Astrocyte of the spinal cord (primary cell): ENCODE measurements at regions not wholly inside any gene's neighbourhood (a gene's known extent, or its start where the extent isn't known, plus 50 kb on each side); places are given as distances from the start of the nearest gene placed in this dataset.

Source experiments
- DNase-seq: peaks from one replicate; pipeline ENCODE4 v3.0.0; 2011; ENCODE audit warnings: low read depth, low spot score
- H3K4me3 ChIP-seq: 2 replicates; pipeline ENCODE4 v1.5.1; 2011; ENCODE audit warnings: low read depth, mild to moderate bottlenecking, low read length, moderate library complexity
- in situ Hi-C: cut with HindIII; loops from 2 replicates; pipeline ENCODE4 v1.10.0; 2017; ENCODE audit warnings: low sequenced_read_pairs
- TF ChIP-seq, protein P1 (sequence below): IDR thresholded peaks from 2 replicates; pipeline ENCODE4 v1.5.1; 2012; ENCODE audit warnings: low read depth, mild to moderate bottlenecking, low read length, inconsistent platforms

DNA sequence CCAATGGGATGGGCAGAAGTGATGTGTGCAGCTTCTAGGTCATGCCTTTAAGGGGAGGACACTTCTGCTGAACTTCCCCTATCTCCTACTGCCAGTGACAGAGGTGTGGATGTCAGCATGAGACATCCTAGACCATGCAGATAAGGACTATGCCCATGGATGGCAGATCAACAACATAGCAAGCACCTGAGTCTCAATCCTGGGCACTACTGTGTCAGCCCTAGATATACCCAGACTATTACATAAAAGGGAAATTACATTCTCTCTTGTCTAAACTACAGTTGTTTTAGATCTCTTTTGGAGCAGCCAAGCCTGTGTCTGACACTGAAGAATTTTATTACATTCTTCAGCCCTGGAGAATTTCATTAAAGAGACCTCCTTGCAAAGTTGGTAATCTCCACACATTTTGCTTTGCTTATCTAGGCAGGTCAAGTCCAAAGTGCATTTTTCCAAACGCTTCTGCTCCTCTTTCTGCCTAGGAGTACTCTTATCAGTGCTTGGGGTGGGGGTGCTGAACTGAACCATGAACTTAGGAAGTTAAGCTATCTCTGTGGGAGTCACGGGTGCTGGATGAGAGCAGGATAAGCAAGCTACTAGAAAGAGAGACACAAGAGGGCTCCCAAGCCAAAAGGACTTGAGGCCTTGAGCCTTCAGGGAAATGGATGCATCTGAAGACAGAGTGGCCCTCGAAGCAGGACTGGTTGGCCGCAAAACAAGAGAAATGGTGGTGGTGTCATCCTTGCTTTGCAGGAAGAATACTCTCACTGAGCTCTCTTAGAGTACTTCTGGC, 95.2 kb upstream of the SPRED2 start:
- TF ChIP-seq, protein P1, sequence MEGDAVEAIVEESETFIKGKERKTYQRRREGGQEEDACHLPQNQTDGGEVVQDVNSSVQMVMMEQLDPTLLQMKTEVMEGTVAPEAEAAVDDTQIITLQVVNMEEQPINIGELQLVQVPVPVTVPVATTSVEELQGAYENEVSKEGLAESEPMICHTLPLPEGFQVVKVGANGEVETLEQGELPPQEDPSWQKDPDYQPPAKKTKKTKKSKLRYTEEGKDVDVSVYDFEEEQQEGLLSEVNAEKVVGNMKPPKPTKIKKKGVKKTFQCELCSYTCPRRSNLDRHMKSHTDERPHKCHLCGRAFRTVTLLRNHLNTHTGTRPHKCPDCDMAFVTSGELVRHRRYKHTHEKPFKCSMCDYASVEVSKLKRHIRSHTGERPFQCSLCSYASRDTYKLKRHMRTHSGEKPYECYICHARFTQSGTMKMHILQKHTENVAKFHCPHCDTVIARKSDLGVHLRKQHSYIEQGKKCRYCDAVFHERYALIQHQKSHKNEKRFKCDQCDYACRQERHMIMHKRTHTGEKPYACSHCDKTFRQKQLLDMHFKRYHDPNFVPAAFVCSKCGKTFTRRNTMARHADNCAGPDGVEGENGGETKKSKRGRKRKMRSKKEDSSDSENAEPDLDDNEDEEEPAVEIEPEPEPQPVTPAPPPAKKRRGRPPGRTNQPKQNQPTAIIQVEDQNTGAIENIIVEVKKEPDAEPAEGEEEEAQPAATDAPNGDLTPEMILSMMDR: no peak
- in situ Hi-C loops: no loop called here
- DNase-seq: no peak

DNA sequence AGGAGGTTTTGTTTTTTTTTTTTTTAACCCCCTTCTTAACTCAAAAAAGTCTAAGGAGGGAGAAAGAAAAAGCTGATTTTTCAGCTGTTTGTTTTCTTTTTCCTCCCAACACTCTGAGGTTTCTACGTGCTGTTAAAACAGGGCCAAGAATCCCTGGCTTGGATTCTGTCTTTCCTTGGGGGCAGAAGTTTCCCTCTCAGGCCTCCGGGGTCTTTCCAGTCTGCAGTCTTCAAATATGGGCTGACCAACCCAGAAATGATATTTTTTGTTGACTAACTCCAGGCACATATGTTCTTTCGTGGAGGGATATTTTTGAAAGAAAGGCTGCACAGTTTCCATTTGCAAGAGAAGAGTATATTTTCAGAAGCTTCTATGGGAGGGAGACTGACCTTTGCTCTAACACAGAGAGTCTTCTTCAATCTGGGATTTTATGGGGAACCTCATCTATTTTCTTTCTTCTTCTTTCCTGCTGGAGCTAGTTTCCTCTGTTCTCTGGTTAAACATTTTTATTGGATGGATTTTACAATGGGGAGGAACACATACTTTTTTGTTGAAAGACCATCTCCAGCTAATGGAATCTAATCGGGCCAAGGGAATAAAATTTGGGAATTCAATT, 93.3 kb upstream of the SPRED2 start:
- TF ChIP-seq, protein P1: no peak
- DNase-seq: no peak
- no peak overlapping the region for H3K4me3 ChIP-seq
- in situ Hi-C loops: no loop called here

More for the DNA sequence above, 95.2 kb upstream of the SPRED2 start:
- H3K4me3 ChIP-seq: no peak overlapping the region

DNA sequence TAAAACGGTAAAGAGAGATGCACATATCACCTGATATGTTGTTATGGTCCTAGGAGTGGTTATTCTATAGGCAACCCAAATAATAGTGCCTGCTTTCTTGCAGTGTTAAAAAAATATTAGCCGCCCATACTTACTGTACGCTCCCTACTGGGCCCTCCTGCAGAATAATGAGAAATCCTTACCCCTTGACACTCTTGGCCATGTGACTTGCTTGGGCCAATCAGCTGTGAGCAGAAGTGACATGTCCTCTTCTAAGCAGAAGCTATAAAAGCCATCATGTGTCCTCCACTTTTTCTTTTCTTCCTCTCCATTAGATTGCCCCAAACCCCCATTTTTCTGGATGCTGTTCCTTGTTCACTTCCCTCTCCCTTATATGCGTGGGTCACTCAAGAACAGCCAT, 90.5 kb upstream of the SPRED2 start:
- TF ChIP-seq, protein P1: no peak
- in situ Hi-C loops: no loop called here
- H3K4me3 ChIP-seq: no peak overlapping the region
- DNase-seq: no peak

DNA sequence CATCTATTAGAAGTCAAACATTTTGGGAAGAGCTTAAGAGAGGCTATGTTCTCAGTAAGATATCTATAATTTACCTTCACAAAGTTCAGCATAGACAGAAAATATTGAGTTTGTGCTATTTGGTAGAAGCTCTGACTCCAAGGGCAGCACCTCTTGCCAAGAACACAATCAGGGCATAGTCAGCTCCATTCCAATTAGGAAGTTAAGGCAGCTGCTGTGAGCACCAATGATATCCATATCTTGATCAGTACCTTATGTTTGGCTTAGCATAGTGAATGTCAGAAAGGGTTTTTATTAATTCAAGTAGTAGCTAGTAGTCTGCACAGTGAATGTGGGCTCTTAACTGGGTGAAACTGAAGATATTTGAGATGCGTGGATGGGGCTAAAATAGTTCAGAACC, 86.4 kb upstream of the SPRED2 start:
- in situ Hi-C loops: no loop called here
- TF ChIP-seq, protein P1: no peak
- DNase-seq: no peak
- no peak overlapping the region for H3K4me3 ChIP-seq

- no peak overlapping the region for H3K4me3 ChIP-seq
- in situ Hi-C loops: no loop called here
- DNase-seq: peak; percentile 18
- TF ChIP-seq, protein P1: no peak
These were observed 82.3 kb upstream of the SPRED2 start for GRCh38 chr2:65514555-65515195.

DNA sequence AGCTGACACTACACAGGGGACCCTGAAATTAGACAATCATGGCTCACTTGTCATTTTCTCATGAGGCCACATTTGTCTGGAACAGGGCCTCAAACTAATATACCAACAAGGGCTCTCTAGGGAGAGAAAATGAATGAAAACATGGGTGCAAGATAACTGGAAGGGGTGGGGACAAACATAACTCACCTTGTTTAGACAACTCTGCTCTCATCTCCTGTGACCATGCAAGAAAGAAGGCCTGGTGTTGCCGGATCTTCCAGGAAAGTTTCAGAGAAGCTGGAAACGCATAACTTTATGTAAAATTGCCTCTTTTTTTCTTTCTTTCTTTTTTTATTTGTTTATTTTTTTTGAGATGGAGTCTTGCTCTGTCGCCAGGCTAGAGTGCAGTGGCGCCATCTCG, 80.4 kb upstream of the SPRED2 start:
- no peak overlapping the region for H3K4me3 ChIP-seq
- TF ChIP-seq, protein P1: no peak
- DNase-seq: no peak
- in situ Hi-C loops: no loop called here
